GM12878 (cell line): ENCODE measurements at regions not wholly inside any gene's neighbourhood (a gene's known extent, or its start where the extent isn't known, plus 50 kb on each side); places are given as distances from the start of the nearest gene placed in this dataset.

Experiments used
- HDAC6 ChIP-seq: fragments of 200-600 bp; sonication (generic); IDR thresholded peaks from one replicate; pipeline ENCODE4 v1.8.0; 2017; ENCODE audit warnings: antibody characterized with exemption; ENCODE audit not compliant: unreplicated experiment
- PAX5 ChIP-seq: IDR thresholded peaks from 2 replicates; pipeline ENCODE4 v1.6.1; 2011; ENCODE audit warnings: low read depth, low read length, borderline replicate concordance
- POLR2A ChIP-seq: IDR thresholded peaks from 2 replicates; pipeline ENCODE4 v1.6.1; 2011; ENCODE audit warnings: low read depth, mild to moderate bottlenecking, low read length
- SIX5 ChIP-seq: IDR thresholded peaks from 2 replicates; pipeline ENCODE4 v1.6.1; 2011; ENCODE audit warnings: mild to moderate bottlenecking, low read depth, low read length, moderate library complexity; ENCODE audit not compliant: severe bottlenecking
- TF ChIP-seq, protein P1 (sequence below): IDR thresholded peaks from 2 replicates; pipeline ENCODE4 v1.6.1; 2012; ENCODE audit warnings: mild to moderate bottlenecking, low read depth, low read length
- TF ChIP-seq, protein P2 (sequence below): fragments of 450-650 bp; IDR thresholded peaks from 2 replicates; pipeline ENCODE4 v1.6.1; 2016; ENCODE audit warnings: mild to moderate bottlenecking
- TF ChIP-seq, protein P3 (sequence below): IDR thresholded peaks from 2 replicates; pipeline ENCODE4 v1.6.1; 2011; ENCODE audit warnings: low read depth, low read length, improper control_type of control experiment, borderline replicate concordance
- TF ChIP-seq, protein P4 (sequence below): fragments of 450-650 bp; IDR thresholded peaks from 2 replicates; pipeline ENCODE4 v1.6.1; 2016; ENCODE audit warnings: mild to moderate bottlenecking

DNA sequence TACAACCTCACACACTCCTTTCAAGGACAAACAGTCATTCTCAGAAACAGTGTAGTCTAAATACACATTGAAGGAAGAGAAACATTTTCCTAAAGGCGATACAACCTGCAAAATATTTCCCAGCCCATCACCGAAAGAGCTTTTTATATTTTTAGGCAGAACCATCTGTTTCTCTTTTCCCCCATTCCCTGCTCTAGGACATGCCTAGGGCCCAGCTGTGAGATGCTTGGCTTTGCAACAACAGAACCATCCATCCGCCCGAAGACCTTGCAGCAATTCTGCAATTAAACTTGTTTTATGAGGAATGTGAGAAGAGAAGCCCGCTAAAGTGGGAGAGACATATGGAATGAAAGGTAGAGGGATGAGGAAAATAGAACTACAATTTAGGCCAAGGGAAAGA is 105.6 kb upstream of the RFX8 start:
- TF ChIP-seq, protein P1, sequence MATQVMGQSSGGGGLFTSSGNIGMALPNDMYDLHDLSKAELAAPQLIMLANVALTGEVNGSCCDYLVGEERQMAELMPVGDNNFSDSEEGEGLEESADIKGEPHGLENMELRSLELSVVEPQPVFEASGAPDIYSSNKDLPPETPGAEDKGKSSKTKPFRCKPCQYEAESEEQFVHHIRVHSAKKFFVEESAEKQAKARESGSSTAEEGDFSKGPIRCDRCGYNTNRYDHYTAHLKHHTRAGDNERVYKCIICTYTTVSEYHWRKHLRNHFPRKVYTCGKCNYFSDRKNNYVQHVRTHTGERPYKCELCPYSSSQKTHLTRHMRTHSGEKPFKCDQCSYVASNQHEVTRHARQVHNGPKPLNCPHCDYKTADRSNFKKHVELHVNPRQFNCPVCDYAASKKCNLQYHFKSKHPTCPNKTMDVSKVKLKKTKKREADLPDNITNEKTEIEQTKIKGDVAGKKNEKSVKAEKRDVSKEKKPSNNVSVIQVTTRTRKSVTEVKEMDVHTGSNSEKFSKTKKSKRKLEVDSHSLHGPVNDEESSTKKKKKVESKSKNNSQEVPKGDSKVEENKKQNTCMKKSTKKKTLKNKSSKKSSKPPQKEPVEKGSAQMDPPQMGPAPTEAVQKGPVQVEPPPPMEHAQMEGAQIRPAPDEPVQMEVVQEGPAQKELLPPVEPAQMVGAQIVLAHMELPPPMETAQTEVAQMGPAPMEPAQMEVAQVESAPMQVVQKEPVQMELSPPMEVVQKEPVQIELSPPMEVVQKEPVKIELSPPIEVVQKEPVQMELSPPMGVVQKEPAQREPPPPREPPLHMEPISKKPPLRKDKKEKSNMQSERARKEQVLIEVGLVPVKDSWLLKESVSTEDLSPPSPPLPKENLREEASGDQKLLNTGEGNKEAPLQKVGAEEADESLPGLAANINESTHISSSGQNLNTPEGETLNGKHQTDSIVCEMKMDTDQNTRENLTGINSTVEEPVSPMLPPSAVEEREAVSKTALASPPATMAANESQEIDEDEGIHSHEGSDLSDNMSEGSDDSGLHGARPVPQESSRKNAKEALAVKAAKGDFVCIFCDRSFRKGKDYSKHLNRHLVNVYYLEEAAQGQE = no peak
- TF ChIP-seq, protein P2, sequence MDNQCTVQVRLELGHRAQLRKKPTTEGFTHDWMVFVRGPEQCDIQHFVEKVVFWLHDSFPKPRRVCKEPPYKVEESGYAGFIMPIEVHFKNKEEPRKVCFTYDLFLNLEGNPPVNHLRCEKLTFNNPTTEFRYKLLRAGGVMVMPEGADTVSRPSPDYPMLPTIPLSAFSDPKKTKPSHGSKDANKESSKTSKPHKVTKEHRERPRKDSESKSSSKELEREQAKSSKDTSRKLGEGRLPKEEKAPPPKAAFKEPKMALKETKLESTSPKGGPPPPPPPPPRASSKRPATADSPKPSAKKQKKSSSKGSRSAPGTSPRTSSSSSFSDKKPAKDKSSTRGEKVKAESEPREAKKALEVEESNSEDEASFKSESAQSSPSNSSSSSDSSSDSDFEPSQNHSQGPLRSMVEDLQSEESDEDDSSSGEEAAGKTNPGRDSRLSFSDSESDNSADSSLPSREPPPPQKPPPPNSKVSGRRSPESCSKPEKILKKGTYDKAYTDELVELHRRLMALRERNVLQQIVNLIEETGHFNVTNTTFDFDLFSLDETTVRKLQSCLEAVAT = no peak
- TF ChIP-seq POLR2A = no peak
- no peak for TF ChIP-seq SIX5
- TF ChIP-seq HDAC6 = no peak
- TF ChIP-seq, protein P3, sequence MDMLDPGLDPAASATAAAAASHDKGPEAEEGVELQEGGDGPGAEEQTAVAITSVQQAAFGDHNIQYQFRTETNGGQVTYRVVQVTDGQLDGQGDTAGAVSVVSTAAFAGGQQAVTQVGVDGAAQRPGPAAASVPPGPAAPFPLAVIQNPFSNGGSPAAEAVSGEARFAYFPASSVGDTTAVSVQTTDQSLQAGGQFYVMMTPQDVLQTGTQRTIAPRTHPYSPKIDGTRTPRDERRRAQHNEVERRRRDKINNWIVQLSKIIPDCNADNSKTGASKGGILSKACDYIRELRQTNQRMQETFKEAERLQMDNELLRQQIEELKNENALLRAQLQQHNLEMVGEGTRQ = no peak
- TF ChIP-seq, protein P4, sequence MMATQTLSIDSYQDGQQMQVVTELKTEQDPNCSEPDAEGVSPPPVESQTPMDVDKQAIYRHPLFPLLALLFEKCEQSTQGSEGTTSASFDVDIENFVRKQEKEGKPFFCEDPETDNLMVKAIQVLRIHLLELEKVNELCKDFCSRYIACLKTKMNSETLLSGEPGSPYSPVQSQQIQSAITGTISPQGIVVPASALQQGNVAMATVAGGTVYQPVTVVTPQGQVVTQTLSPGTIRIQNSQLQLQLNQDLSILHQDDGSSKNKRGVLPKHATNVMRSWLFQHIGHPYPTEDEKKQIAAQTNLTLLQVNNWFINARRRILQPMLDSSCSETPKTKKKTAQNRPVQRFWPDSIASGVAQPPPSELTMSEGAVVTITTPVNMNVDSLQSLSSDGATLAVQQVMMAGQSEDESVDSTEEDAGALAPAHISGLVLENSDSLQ = no peak
- no peak for TF ChIP-seq PAX5
